Activated naive CD8-positive, alpha-beta T cell (primary cell): ENCODE measurements at regions not wholly inside any gene's neighbourhood (a gene's known extent, or its start where the extent isn't known, plus 50 kb on each side); places are given as distances from the start of the nearest gene placed in this dataset.

Experiments used
- H3K27ac Mint-ChIP-seq: one replicate; pipeline ENCODE4 v1.8.0; 2021; ENCODE audit warnings: mixed read lengths
- H3K27me3 Mint-ChIP-seq: one replicate; pipeline ENCODE4 v1.8.0; 2021; ENCODE audit warnings: mixed read lengths
- H3K36me3 Mint-ChIP-seq: one replicate; pipeline ENCODE4 v1.8.0; 2021; ENCODE audit warnings: mixed read lengths
- H3K4me1 Mint-ChIP-seq: one replicate; pipeline ENCODE4 v1.8.0; 2021; ENCODE audit warnings: low read depth, mixed read lengths
- H3K4me3 Mint-ChIP-seq: one replicate; pipeline ENCODE4 v1.8.0; 2021; ENCODE audit warnings: mild to moderate bottlenecking, mixed read lengths
- H3K9me3 Mint-ChIP-seq: one replicate; pipeline ENCODE4 v1.8.0; 2021; ENCODE audit warnings: low read depth, mixed read lengths

DNA sequence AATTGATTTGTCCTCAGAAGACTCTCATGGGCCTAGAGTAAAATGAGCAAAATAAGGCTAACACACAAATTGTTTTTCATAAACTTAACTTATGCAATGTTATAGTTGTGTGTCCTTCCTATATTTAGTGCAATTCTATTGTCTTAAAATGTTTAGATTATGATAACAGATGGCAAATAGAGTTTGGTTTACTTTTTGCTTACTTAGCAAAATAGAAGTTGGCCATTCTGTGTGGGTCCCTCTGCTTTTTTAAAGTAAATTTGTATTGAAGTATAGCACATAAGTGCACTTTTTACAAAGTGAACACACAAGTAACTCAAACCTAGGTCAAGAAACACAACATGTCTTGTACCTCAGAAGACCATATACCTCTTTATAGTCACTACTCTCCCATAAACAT lies 150.6 kb upstream of the RARB start:
- H3K4me1 Mint-ChIP-seq = no peaks in the 10 kb centered on the region
- no peaks in the 10 kb centered on the region for H3K27me3 Mint-ChIP-seq
- H3K9me3 Mint-ChIP-seq = peaks cover 3% of the 10 kb centered on the region
- H3K36me3 Mint-ChIP-seq = no peaks in the 10 kb centered on the region
- no peak overlapping the region for H3K27ac Mint-ChIP-seq
- H3K4me3 Mint-ChIP-seq = no peak overlapping the region

DNA sequence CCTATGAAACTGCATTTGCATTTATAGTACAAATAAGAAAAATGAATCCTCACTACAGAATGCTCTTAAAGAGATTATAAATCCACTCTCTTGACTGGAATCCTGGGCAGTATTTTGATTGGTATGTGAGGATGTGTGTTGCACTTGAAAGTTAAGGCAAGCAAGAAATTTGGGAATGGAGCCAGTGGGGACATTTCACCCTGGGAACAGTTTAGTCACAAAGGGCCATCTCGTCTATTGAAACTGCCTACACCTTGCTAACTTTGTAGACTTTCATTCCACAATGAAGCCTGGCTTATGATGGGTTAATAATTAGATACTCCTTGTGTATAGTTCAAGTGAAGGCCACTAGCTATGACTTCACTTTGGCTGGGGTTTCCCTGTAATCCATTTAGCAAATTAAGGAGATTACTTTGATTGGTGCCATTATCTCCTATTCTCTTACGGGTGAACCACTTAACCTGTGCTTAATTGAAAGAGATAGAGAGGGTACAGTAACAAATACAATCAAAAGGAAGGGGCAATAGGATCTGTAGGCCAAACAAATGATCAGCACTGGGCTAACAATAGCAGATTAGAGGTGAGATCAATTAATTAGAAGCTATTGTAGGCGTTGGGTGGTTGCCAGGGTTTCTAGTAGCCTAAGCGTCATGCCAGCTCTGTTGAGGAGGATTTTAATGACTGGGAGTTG lies 146.9 kb upstream of the RARB start:
- H3K36me3 Mint-ChIP-seq = no peaks in the 10 kb centered on the region
- H3K27me3 Mint-ChIP-seq = no peaks in the 10 kb centered on the region
- H3K27ac Mint-ChIP-seq = no peak overlapping the region
- H3K4me1 Mint-ChIP-seq = no peaks in the 10 kb centered on the region
- peaks cover 3% of the 10 kb centered on the region for H3K9me3 Mint-ChIP-seq
- H3K4me3 Mint-ChIP-seq = no peak overlapping the region

DNA sequence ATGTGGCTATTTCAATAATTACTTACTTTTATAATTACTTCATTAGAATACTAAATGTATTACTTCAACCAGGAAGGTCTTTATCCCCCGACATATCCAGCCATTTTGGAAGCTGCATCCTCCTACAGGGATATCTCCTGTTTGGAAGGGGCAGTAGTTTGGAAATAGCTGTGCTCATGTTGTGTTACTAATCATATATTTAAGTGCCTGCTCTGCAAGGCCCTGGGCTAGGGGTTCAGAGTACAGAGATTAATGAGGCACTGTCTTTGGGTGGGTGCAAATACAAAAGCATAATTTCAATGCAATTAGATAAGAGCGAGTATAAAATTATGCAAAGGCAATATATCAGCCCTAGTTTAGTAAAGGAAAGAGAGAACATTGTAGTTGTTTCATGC lies 146.3 kb upstream of the RARB start:
- Mint-ChIP-seq H3K9me3 (peaks cover 3% of the 10 kb centered on the region), H3K4me1 (no peaks in the 10 kb centered on the region), H3K27me3 (no peaks in the 10 kb centered on the region), H3K4me3 (no peak overlapping the region), H3K27ac (no peak overlapping the region), H3K36me3 (no peaks in the 10 kb centered on the region)

DNA sequence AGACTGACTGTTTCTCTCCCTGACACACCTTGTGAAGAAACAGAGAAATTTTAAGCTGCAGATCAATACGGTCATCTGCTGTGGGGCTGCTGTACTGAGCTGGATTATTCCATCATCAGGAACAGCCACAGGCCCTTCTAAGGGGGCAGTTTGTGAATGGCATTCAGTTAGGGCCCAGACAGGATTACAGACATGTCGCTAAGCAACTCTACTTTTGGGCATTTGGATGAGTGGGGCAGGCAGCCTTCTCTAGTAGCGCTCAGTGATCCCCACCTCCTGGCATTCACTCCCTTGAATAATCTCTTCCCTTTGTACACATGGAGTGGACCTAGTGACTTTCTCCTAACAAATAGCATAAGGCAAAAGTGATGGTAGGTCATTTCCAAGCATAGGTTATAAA lies 144.4 kb upstream of the RARB start:
- peaks cover 3% of the 10 kb centered on the region for H3K9me3 Mint-ChIP-seq
- no peak overlapping the region for H3K27ac Mint-ChIP-seq
- no peaks in the 10 kb centered on the region for H3K36me3 Mint-ChIP-seq
- no peaks in the 10 kb centered on the region for H3K4me1 Mint-ChIP-seq
- no peaks in the 10 kb centered on the region for H3K27me3 Mint-ChIP-seq
- no peak overlapping the region for H3K4me3 Mint-ChIP-seq

DNA sequence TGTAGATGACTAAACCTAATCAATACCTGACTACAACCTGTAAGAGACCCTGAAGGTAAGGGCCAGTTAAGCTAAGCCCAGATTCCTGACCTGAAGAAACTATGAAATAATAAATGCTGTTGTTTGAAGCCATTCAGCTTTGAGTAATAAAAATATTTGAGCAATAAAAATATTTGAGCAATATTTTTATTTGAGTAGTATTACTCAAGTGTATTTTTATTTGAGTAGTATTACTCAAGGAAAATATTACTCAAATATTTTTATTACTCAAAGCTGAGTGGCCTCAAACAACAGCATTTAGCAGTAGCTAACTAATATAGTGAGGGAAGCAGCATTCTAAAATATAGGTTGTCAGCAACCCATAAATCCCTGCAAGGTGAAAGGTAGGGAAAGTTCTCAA lies 143.8 kb upstream of the RARB start:
- H3K36me3 Mint-ChIP-seq = no peaks in the 10 kb centered on the region
- H3K9me3 Mint-ChIP-seq = peaks cover 1% of the 10 kb centered on the region
- no peak overlapping the region for H3K27ac Mint-ChIP-seq
- no peaks in the 10 kb centered on the region for H3K27me3 Mint-ChIP-seq
- H3K4me1 Mint-ChIP-seq = no peaks in the 10 kb centered on the region
- no peak overlapping the region for H3K4me3 Mint-ChIP-seq

DNA sequence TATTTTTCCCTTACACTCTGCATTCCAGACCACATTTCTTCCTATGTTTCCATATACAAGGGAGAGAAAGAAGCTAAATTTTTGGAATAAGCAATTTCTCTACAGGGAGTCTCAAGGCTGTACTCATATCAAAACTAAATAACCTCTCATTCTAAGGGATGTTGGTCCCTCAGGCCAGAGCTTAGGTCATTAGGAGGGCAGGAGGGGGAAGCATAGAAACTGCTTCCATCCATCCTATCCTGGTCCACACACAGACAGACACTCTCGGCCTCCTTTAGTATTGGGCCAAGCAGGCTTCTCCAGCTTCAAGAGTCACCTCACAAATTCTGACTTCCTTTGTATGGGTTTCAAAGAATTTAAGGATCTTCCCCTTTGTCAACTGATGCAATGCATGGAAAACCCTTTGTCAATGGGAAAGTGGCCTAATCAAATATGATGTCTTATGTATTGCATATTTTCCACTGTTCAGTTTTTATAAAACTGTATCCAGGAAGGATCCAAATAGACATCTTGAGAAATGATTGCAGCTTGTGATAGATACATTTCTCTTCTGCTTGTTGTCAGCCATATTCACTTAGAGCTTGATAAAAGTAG lies 140.7 kb upstream of the RARB start:
- no peaks in the 10 kb centered on the region for H3K36me3 Mint-ChIP-seq
- no peak overlapping the region for H3K4me3 Mint-ChIP-seq
- H3K4me1 Mint-ChIP-seq = no peaks in the 10 kb centered on the region
- H3K9me3 Mint-ChIP-seq = no peaks in the 10 kb centered on the region
- no peak overlapping the region for H3K27ac Mint-ChIP-seq
- no peaks in the 10 kb centered on the region for H3K27me3 Mint-ChIP-seq

DNA sequence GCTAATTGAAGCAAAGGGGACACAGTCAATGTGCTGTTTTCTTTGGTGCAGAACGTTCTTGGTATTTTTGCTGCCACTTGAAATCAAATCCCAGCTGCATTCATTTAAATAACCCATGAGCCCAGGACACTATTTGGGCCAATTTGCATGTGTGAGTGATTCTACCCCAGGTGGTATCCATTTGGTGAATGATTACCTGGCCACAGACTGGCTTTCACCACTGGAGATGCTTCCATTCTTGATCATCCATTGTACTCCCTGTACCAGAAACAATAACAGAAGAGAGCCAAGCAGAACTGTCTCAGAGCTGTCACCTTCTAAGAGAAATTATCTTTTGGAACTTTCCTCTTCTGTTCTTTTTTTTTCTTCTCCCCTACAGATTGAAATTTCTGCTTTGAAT lies 139.7 kb upstream of the RARB start:
- Mint-ChIP-seq H3K4me3 (no peak overlapping the region), H3K36me3 (no peaks in the 10 kb centered on the region), H3K27ac (no peak overlapping the region), H3K4me1 (no peaks in the 10 kb centered on the region), H3K9me3 (no peaks in the 10 kb centered on the region), H3K27me3 (no peaks in the 10 kb centered on the region)

DNA sequence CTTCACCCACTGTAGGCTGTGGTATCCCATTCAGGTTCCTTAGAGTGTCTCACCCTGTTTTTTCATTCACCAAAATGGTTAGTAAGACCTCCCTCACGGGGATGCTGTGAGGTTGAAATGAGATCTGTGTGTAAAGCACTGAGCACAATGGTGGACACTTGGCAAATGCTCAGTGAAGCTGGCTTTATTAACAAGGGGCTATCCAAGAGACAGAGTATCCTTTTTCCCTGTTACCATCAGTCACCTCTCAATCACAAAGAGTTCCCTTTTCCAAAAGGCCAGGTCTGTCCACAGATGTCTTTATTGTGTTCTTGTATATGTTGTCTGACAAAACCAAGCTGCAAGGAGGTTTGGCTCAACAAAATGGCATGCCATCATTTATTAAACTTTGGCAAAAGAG lies 138.9 kb upstream of the RARB start:
- no peaks in the 10 kb centered on the region for H3K36me3 Mint-ChIP-seq
- no peaks in the 10 kb centered on the region for H3K4me1 Mint-ChIP-seq
- H3K27me3 Mint-ChIP-seq = no peaks in the 10 kb centered on the region
- no peaks in the 10 kb centered on the region for H3K9me3 Mint-ChIP-seq
- no peak overlapping the region for H3K27ac Mint-ChIP-seq
- no peak overlapping the region for H3K4me3 Mint-ChIP-seq

DNA sequence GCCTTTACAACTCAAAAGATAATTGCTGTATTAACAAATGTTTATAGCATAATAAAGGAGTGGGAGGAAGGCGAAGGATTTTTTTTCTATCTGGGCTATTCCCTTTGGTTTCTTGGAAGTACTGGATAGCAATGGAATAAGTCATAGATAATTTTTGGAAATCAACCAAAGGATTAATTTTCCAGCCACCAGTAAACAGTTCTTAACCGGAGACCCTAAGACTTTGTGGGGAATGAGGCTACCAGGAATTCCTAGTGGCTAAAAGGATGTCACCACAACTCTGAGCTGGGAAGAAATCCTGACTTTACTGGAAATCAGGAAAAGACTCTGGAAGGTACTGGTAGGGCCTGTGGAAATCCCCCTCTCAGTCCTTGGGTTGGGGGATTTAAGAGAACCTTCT lies 138.4 kb upstream of the RARB start:
- Mint-ChIP-seq H3K27ac (no peak overlapping the region), H3K4me1 (no peaks in the 10 kb centered on the region), H3K36me3 (no peaks in the 10 kb centered on the region), H3K27me3 (no peaks in the 10 kb centered on the region), H3K4me3 (no peak overlapping the region), H3K9me3 (no peaks in the 10 kb centered on the region)

DNA sequence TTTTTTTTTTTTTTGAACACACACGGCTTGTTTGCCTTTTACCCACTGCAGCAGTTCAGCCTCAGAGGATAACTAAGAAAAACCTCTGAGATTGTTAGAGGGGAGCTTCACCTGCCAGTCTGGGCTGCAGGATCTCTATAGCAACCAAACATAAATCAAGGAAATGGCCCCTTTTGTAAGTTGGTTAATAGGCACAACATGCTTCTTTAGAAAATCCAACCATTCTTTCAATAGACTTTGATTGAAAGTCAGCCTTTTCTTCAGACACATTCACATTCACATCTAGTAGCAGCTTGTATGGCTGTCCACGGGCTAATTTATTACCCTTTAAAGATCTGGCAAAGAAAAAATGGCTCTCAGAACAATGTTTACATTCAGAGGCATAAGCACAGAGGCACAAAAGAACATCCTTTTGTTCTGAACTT lies 136.6 kb upstream of the RARB start:
- H3K4me1 Mint-ChIP-seq = no peaks in the 10 kb centered on the region
- H3K4me3 Mint-ChIP-seq = no peak overlapping the region
- no peak overlapping the region for H3K27ac Mint-ChIP-seq
- H3K36me3 Mint-ChIP-seq = no peaks in the 10 kb centered on the region
- H3K9me3 Mint-ChIP-seq = no peaks in the 10 kb centered on the region
- no peaks in the 10 kb centered on the region for H3K27me3 Mint-ChIP-seq

DNA sequence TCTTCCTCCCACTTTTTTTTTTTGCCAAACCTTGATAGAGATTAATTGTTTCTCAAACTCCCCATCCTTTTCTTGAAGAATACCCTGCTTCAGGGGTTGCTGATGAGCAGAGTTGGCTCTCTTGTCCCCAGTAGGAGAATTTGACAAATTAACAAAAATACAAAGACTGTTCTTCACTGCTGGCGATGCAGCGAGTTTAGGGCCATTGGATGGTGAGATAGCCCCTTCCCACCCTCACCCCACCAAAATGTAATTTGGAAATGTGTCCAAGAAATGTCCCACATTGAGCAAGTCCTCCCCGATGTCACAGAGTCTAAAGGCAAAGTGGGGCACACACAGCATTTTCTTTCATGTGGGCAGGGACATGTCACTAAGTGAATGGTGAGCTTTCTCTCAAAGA lies 136.0 kb upstream of the RARB start:
- Mint-ChIP-seq H3K9me3 (no peaks in the 10 kb centered on the region), H3K4me1 (no peaks in the 10 kb centered on the region), H3K27me3 (no peaks in the 10 kb centered on the region), H3K36me3 (no peaks in the 10 kb centered on the region), H3K27ac (no peak overlapping the region), H3K4me3 (no peak overlapping the region)

DNA sequence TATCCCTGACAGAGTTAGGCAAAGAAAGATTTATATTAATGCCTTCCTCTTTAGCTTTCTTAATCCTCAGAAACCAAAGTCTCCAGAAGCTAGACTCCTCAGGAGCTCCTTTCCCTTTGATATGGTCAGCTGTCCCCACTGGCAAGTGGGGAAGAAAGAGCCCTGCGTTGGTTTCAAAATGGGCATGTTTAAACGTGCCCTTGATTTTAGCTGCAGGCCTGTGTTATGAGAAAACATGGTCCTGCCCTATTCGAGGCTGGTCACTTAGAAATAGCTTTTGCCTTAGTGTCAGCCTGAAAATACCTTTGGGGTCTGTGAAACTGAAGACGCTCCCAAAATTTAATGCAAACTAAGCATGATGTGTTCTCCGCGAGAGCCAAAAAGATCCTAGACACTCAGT lies 135.5 kb upstream of the RARB start:
- Mint-ChIP-seq H3K36me3 (no peaks in the 10 kb centered on the region), H3K27me3 (no peaks in the 10 kb centered on the region), H3K4me1 (no peaks in the 10 kb centered on the region), H3K4me3 (no peak overlapping the region), H3K27ac (no peak overlapping the region), H3K9me3 (no peaks in the 10 kb centered on the region)

DNA sequence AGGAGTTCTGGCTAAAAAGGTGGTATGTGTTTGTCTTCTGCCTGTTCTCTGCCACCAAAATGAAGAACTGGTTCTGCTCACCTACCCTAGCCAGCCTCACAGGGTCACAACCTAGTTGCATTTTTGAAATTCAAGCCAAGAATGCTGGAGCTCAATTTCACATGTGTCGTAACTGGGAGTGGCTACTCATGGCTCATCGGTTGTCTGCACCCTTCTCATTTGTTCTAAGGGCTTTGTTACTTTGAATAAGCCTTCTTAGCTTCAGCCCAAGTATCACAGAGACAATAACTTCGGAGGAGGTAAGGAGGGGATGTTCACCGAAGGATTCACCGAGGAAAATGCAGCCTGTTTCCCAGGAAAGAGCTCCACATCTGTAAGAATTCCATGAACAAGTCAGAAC lies 134.3 kb upstream of the RARB start:
- Mint-ChIP-seq H3K9me3 (no peaks in the 10 kb centered on the region), H3K4me1 (no peaks in the 10 kb centered on the region), H3K4me3 (no peak overlapping the region), H3K27me3 (no peaks in the 10 kb centered on the region), H3K27ac (no peak overlapping the region), H3K36me3 (no peaks in the 10 kb centered on the region)

DNA sequence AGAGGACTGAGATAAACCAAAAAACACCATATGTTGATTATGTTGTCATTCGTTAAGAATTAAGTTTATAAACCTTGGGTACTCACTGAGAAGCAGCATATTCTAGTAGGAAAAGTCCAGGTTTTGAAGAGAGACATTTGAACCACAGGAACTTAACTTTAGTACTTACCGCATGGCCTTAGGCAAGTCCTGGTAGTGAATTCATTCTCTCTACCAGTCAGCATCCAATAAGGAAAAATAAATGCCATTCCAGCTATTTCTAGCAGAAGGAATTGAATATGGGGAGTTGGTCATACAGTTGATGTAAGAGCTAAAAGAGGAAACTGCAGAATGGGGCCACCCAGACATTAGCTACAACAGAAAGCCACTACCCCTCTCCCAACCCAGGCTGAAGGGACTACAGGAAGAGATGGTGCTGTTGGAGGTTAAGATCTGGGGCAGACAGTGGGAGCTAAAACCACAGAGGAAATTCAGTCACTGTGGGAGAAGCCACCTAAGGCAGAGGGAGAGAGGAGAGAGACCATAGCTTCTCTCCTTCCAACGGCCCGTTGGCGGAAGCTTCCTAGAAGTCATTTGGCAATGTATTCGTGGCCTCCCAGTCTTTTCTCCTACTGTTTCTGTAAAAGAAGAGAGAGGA lies 133.8 kb upstream of the RARB start:
- Mint-ChIP-seq H3K27ac (no peak overlapping the region), H3K4me1 (no peaks in the 10 kb centered on the region), H3K27me3 (no peaks in the 10 kb centered on the region), H3K36me3 (no peaks in the 10 kb centered on the region), H3K9me3 (no peaks in the 10 kb centered on the region), H3K4me3 (no peak overlapping the region)

DNA sequence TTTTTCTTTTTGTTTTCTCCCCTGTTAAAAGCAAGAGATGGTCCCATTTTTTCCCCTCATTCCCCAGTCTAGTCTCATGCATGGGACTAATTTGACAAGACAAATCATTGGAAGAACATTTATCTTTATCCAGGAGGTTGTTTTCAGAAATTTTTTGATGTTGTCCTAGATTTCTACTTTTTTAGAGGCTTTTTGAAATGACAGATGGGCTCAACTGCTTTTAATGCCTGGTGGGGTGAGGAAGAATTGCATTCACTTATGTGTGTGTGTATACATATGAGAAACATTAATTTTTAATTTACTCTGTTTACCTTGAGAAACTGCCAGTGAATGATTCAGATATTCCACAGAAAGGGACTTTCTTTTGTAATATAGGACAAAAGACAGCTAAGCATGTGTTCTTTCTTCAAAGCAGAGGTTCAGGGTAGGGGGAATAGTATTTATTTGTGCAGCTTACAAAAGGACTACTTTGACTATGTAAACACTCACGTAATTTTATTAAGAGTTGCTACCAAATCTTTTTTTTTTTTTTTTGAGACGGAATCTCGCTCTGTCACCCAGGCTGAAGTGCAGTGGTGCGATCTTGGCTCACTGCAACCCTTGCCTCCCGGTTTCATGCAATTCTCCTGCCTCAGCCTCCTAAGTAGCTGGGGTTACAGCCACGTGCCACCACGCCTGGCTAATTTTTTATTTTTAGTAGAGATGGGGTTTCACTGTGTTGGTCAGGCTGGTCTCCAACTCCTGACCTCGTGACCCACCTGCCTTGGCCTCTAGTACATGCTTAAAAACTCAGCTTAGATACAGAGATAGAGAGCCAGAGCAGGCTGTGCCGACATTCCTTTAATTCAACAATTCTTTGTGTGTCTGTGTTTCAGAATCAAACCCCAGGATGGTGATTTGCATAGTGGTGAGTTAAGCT lies 130.1 kb upstream of the RARB start:
- Mint-ChIP-seq H3K27me3 (no peaks in the 10 kb centered on the region), H3K36me3 (no peaks in the 10 kb centered on the region), H3K4me1 (no peaks in the 10 kb centered on the region), H3K27ac (no peak overlapping the region), H3K9me3 (no peaks in the 10 kb centered on the region), H3K4me3 (no peak overlapping the region)
